ENCODE measurements at regions not wholly inside any gene's neighbourhood (a gene's known extent, or its start where the extent isn't known, plus 50 kb on each side); places are given as distances from the start of the nearest gene placed in this dataset.

DNA sequence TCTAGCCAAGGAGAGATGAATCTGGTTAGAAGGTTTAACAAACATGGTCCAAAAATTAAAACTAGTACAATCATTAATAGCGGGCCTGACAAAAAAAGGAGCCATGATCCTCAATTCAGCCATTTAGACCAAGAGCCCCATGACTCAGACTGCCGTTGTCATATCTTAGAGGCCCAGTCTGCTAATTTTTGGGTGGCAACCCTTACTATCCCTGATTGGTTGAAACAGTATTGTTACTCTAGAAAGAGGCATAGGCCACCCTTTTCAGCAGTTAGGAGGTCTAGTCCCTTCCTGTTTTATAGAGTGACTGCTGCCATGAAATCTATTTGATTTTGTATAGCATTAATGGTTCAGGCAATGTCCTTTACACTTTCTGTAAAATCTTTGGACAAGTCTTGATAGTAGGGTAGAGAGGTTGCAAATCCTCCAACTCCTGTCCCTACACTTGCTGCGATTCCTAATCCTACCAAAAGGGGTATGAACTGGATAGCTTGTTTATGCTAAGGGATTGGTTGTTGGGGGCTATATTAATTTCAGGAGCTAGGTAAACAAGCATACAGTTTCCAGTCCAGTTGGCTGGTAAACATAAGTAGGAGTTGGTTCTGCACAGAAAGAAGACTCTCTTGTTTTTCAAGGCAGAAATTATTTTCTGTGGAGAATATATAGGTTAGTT lies 1056.3 kb upstream of the CNTN5 start:
- peak; percentile 64 for DNase-seq (ENCODE audit: low spot score)

DNA sequence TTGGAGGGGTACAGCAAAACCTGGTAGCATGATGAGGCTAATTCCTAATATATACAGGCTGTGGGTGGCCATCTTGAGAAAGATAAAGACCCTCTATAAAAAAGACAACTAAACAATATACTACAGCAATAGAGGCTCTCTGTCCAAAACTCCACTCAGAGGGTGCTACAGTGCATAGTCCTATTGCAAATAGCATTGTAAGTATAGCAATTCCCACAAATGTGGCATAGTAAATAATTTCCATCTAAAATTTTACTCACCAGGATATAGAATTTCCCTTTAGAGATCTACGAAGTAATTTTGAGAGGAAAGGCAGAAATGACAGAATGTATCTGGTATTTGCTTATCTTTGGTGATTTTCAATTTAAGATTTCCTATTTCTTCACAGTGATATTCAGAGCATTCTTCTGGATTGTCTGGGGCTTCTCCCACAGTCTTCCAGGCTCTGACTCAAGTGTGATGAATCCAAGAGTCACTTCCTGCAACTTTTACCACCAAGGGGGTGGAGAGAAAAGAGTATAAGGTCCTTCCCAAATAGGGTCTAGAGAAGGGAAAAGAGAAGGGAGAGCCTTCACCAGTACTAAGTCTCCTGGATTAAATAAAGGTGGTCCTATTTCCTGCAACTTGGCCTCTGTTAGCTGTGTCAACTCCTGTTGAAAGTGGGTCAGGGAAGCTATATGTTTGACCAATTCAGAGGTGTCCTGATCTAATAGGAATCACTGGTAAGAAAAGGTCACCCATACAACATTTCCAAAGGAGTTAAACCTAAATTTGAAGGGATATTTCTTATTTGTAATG lies 1054.7 kb upstream of the CNTN5 start:
- no peak for DNase-seq (ENCODE audit: low spot score)

DNA sequence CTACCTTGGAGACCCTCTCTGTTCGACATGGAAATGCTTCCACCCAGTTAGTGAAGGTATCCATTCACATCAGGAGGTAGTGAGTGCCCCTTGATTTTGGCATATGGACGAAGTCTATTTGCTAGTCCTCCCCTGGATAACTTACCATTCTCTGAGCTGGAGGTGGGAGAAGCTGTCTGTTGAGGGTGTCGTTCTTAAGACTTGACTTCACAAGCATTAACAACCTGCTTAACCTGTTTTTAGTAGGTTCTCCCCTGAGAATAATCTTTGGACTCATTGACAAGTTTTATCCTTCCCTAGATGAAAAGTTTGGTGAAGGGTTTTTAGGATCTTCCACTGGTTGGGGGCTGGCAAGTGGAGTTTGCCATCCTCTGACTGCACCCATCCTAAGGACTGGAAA lies 1053.8 kb upstream of the CNTN5 start:
- no peak for DNase-seq (ENCODE audit: low spot score)

DNA sequence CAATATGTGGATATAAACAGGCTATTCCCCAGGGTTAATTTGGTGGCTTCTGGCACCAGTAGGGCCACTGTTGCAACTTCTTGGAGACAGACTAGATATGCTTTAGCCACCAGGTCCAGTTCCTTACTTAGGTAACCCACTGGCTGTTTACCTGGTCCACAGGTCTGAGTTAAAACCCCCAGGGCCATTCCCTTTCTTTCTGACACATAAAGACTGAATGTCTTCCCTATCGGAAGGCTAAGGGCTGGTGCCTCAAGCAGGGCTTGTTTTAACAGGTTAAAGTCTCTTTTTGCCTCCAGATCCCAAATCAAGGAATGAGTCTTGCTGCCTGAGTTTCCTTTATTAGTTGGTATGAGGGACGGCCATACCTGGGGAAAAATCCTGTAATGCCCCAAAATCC lies 1052.7 kb upstream of the CNTN5 start:
- DNase-seq (ENCODE audit: low spot score): no peak

DNA sequence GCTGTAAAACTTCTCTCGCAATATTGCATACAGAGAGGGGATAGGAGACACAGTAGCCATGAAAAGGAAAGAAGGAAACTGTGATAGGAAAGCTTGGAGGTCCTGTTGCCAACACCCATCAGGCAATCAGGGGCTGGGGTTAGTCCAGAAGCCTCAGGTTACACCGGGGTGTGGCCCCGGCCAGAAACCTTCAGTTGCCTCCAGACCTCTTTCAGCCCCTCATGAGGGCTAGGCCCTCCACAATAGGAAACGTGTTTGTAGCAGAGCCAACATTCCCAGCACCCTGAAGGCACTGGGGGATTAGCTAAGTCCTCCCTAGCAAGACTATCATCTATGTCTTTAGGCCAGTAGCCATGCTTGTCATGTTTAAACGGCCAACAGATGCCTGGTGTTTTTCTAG lies 1048.0 kb upstream of the CNTN5 start:
- no peak for DNase-seq (ENCODE audit: low spot score)

DNA sequence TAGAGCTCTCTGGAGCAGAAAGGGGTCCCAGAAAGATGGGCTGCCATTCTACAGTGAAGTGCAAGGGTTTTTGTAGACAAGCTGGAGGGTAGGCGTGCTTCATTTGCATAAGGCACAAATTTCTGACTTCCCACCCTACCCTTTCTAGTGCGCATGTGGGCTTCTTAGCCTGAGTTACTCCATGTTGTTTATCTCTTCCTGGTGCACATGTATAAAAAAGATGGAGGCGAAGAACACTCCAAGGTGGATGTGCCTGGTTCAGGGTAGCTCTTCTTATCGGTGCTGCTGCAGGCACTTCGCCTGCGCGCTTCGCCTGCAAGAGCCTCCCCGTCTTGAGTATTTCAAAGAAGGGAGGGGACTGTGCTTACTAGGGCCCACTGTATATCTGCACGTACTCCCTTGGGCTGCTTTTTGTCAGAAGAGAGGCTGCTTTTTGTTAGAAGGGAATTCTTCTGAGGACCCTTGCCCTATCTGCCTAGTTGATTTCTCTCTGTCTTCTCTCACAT lies 1047.3 kb upstream of the CNTN5 start:
- no peak for DNase-seq (ENCODE audit: low spot score)

DNA sequence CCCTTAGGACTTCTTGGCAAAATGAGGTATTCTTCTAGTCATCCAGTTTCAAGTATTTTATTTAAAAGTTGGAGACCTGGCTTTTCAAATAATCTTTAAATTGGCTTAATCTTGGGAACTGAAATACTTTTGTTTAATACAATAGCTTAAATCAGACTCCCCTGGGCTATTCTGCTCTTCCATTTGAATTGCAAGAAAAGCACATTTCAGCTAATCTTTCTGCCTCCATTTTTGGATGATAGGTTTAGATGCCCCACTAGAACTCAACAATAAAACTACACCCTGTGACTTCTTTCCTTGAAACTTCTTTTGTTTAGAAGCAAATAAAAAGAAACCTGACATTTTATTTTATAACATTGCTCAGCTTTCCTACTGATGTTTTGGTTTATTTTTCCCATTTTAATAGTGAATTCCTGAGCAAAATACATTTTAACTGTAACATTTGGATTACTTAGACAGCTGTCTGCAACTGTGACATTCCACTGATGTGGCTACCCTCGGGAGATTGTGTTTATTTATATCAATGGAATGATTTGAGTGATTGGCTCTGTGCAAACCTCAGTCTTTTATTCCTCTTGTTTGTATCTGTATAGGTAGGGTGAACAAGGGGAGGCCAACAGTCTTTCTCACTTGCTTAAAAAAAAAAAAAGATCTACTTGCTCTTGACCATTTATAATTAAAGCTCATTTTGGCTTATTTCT lies 1045.8 kb upstream of the CNTN5 start:
- DNase-seq (ENCODE audit: low spot score): no peak

DNA sequence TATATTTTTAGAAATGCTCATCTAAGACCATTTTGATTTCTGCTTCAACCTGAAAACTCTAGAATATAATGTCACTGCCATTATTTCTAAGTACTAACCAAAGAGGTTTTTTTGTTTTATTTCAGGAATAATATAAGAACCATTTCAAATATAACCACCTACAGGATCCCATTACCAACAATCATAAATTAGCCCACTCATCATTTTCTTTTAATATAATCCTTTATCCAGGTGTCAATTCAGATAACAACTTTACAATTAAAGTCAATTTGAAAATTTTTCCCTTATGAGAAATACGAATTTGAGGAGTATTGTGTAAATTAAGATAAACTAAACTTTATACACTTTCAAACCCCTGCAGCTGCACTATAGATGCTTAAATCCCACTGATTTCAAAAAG lies 1043.0 kb upstream of the CNTN5 start:
- DNase-seq (ENCODE audit: low spot score): no peak

DNA sequence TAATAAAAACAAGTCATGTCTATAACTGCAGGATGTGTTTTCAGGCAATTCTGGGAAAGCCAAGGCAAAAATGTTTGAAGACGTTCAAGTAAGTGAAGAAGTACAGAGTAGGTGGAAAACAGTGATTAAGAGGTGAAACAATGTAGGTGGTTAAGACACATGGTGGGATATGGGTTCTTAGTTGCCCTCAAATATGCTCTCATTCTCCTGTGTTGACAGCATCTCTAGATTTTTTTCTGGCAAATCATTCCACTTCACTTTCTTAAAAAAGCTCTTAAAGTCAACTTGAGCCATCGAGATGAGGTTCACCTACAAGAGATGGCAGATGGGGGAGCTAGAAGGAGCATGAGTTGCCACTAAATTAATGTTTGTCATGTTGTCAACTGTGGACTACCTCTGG lies 1041.0 kb upstream of the CNTN5 start:
- no peak for DNase-seq (ENCODE audit: low spot score)

DNA sequence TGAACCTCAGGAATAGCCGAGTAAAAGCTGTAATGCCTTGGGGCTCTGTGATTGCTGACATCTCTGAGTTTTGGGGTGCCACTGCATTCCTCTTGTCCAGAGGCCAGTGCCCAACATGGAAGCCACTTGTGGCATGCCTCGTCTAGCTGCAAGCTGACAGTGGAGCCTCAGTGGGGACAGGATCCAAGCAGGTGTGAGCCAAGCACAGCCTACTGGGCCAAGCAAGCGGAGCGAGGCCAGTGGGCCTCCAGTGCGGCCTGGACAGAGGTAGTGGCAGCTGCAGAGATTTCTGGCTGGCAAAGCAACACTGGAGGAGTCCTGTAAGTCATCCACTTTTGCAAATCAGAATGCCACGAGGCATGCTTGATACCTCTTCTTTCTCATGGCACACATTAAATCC lies 1038.2 kb upstream of the CNTN5 start:
- no peak for DNase-seq (ENCODE audit: low spot score)

DNA sequence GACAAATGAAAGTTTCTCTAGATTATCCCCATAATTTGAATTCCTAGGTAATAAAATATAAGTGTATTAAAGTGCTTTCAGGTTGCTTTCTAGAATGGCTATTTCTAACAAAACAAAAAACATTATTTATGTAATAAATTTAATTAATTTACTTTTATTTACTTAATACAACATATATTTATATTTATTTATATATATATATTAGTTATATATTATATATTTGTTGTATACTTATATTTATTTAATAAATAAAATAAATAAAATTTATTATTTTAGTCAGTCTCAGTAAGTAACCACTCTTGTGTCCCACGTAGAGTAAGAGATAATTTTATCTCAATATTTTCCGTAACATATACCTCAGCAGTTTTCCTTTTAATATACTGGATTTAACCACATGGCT lies 1031.6 kb upstream of the CNTN5 start:
- DNase-seq (ENCODE audit: low spot score): no peak

DNA sequence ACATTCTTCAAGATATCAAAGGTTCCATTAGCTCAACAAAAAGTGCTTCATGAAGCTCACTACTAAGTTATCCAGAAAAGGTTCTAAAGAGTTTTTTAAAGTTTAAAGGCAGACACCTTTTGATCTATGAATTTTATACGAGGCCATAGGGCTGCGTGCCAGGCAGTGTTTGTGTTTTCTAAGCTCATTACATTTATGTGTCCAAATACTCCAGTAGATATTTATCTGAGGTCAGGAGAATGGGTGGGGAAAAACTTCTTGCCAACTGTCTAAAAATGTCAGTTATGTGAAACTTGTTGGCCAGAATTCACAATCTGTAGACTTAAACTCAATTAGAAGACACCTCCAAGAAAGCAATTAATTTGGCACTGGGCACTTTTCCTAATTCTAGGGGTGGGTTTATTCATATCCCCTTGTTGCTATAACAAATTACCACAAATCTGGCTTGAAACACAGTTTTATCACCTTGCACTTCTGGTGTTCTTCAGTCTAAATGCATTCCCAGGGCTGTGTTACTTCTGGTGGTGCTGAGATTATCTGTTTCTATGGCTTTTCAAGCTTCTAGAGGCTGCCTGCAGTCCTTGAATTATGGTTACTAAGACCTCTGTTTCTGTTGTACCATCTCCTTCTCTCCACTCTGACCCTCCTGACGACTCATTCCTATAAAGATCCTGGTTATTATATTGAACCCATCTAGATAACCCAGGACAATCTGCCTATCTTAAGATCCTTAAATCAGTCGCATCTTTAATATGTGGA lies 1030.4 kb upstream of the CNTN5 start:
- no peak for DNase-seq (ENCODE audit: low spot score)

DNA sequence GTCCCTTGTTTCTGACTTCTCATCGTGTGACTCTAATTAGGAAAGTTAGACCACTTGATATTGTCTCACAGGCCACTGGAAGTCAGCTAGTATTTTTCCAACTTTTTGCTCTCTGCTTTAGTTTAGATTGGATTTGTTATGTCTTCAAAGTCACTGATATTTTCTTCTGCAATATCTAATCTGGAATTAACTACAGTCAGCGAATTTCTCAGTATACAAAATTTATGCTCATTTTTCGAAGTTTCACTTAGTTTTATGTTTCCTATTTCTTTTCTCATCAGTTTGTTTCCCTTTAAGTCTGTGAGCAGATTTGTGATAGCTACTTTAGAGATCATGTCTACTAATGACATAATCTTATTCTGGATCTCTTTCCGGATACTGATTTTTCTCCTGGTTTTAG lies 1027.2 kb upstream of the CNTN5 start:
- no peak for DNase-seq (ENCODE audit: low spot score)

DNA sequence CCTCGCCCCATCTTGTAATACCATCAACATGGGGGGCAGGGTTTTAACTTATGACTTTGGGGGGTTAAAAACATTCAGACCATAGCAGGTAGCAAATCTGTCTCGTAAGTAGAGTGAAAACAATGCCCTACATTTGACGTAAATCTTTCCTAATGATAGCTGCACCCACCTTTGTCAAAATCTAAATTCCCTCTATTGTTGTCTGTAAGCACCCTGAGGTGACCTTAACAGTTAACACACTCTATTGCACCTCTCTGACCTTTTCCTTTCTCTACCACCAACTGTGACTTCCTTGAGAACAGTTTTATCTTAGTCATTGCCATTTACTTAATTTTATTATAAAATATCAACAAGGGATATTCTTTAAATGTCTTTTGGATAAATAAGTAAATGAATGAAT lies 1024.9 kb upstream of the CNTN5 start:
- no peak for DNase-seq (ENCODE audit: low spot score)

DNA sequence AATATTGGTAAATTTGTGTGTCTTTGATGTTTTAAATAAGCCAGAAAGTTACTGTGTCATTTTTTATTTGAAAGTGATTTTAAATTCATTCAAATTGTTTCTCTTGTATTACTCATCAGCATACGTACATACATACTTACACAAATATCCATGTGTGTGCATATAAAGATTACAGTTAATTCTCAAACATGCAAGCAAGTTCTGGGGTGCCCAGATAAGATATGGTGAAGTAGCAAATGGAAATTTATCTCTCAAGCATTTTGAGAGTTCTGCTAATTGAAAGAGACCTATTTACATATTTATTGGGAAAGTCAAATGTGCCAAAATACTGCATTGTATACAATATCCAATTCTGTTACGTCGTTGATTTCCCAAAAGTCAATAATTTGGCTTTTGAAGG lies 1024.0 kb upstream of the CNTN5 start:
- DNase-seq (ENCODE audit: low spot score): peak; percentile 54

DNA sequence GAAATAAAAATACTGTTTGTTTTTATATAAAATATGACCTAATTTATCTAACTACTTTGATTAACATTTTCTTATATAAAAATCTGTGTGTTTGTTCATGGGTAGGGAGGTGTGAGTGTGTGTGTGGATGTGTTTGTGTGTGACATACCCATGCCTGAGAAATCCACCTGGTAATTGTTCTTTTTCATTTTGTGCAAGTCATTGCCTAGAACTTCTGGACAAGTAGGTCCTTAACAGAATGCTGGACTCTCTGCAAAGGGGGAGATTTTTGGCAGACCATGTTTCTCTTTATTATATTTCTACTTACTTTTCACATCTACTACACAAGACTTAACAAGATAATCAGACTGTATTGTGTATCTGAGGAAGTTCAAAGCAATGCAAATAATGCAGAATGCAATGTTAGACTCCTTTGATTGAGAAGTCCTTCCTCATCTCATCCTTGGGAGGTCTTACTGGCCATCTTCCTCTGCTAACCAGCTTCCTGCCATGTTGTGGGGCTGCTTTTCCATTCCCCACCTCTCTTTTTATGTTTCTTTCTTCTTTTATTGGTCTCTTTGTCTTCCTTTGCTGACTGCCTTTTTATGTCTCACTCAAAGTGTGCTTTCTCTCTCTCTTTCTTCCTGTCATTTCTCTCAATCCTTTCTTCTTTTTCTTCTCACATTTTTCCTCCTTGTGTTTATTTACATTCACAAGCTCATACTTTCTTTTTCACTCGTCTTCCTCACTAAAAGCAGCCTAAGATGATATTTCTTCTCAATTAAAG lies 1017.0 kb upstream of the CNTN5 start:
- no peak for DNase-seq (ENCODE audit: low spot score)

DNA sequence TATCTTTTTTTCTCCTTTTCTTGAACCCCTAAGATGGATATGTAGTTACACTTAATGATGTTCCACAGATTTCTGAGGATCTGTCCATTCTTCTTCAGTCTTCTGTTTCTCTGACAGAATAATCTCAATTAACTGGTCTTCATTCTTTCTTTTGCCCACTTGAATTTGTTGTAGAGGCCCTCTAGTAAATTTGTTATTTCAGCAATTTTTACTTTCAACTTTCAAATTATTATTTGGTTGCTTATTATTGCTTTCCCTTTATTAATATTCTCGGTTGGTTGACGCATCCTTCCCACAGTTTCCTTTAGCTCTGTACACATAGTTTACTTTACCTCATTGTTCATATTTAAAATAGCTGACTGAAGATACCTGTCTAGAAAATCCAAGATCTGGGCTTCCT lies 1013.7 kb upstream of the CNTN5 start:
- DNase-seq (ENCODE audit: low spot score): no peak

DNA sequence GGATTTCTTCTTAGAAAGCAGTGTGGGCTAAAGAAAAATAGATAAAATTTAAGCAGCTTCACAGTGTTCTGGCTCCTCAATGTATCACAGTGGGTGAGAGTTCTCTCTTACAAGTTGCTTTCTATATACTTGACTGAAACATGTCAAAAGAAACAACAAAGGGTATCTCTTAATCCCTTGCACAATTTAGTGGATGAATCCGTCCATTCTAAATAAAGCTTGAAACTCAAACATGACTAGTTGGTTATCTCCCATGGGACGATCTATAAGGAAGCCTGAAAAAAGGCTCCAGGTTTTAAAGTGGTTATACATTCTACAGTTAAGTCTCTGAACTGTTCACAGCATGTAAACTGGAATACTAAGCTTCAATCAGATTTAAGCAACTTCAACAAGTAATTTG lies 993.1 kb upstream of the CNTN5 start:
- DNase-seq (ENCODE audit: low spot score): no peak

DNA sequence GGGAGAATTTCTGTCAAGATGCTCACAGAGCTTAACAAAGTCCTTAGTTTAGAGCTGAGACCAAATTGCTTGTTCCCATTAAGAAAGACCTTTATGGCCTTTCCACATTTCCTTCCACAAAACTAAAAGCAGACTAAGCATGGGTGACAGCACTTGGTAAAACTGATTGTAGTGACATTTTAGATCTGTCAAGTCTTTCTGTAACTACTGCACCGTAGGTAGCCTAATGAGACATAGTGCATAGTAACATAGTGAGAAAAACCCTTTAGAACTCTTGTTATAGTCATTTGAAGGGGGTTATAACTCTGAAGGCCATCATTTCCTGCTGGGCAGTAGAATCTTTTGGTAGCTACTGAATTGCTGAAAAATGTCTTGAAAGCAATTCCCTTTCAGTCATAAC lies 990.9 kb upstream of the CNTN5 start:
- DNase-seq (ENCODE audit: low spot score): no peak

DNA sequence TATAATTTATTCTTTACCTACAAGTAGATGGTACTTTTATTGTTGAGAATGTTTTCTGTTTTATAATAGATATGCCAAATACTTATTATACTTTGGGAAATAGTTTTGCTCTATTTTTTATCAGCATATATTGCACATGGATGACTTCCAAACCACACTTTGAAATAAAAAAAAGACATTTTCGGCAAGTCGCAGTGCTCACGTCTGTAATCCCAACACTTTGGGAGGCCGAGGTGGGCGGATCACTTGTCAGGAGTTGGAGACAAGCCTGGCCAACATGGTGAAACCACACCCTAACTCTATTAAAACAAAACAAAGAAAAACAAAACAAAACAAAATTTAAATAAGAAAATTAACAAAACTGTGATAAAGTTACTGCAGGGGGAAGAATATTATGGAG lies 983.9 kb upstream of the CNTN5 start:
- DNase-seq (ENCODE audit: low spot score): no peak

DNA sequence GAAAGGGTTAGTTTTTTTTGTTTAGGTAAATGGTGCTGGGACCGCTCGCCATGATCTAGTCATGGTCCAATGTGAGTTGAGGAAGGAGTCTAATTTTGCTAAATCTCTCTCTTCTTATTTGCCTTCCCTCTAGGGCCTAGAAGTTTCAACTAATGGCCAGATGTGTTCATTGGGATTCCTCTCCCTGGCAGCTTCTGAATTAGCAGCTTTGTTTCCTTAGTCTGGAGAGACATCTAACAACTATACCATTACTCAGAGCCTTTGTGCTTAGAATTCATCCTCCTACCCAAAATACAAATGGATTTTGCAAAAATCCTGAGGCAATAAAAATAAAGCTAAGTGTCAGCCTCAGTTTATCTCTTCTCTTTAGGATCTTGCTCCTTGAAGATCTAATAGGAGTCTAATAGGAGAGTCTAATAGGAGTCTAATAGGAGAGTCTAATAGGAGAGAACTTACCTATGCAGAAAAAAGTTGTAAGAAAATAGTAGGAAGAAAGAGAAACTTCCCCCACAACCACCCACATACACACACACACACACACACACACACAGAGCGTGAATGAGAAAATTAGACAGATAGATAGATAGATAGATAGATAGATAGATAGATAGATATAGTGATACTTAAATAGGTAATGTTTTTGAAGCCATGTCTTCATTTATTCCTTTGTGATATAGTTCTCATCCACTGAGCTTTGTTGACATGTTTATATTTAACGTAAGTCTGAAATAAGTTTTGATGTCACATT lies 980.5 kb upstream of the CNTN5 start:
- no peak for DNase-seq (ENCODE audit: low spot score)

All from hematopoietic multipotent progenitor cell treated with erythropoietin and hydrocortisone succinate and interleukin-3 and kit ligand, for 15 days (in vitro differentiated cells).